ENCODE measurements at regions not wholly inside any gene's neighbourhood (a gene's known extent, or its start where the extent isn't known, plus 50 kb on each side); places are given as distances from the start of the nearest gene placed in this dataset.
"Not testable (repeated sequence)": the region's sequence is repeated elsewhere in the genome, so short reads cannot be mapped to it uniquely, and the experiment has no call there.

- no peak overlapping the region for H3K4me3 Mint-ChIP-seq
- H3K4me1 Mint-ChIP-seq = no peaks in the 10 kb centered on the region
- POLR2A ChIA-PET = no interaction called here
- H3K27me3 ChIP-seq (ENCODE audit: control insufficient read depth in 2 of 2, insufficient read depth in 2 of 2, low read length in 2 of 2) = no peaks in the 10 kb centered on the region
- H3K27ac ChIP-seq (ENCODE audit: low read depth, low read length) = no peak overlapping the region
- no peaks in the 10 kb centered on the region for H3K36me3 ChIP-seq (ENCODE audit: control insufficient read depth in 2 of 3, insufficient read depth in 3 of 3, low read length in 3 of 3)
- no peak overlapping the region for H3K4me3 ChIP-seq (ENCODE audit: low read length)
- peaks cover 0 to 4% (median 0%) of the 10 kb centered on the region in 5 donors for H3K36me3 Mint-ChIP-seq
- no peaks in the 10 kb centered on the region for H3K9me3 ChIP-seq (ENCODE audit: control insufficient read depth in 2 of 3, low read length in 3 of 3)
- H3K27ac Mint-ChIP-seq = no peak overlapping the region
- DNase-seq = no peak
- CTCF ChIA-PET = no interaction called here
- ATAC-seq = no peak
- H3K4me1 ChIP-seq (ENCODE audit: control insufficient read depth in 2 of 2, insufficient read depth in 2 of 2, low read length in 2 of 2) = no peaks in the 10 kb centered on the region
- intact Hi-C loops (cut with micrococcal nuclease) = no loop called here
- peaks cover 0 to 25% (median 5%) of the 10 kb centered on the region in 11 donors for H3K9me3 Mint-ChIP-seq
- H3K27me3 Mint-ChIP-seq = peaks cover 0 to 23% (median 10%) of the 10 kb centered on the region in 5 donors
Measured at GRCh38 chr5:110977915-110978314, 93.6 kb upstream of the TSLP start.

- H3K36me3 Mint-ChIP-seq; DNase-seq; H3K27me3 ChIP-seq (ENCODE audit: control insufficient read depth in 2 of 2, insufficient read depth in 2 of 2, low read length in 2 of 2); H3K4me1 ChIP-seq (ENCODE audit: control insufficient read depth in 2 of 2, insufficient read depth in 2 of 2, low read length in 2 of 2); CTCF ChIA-PET; H3K4me3 Mint-ChIP-seq; ATAC-seq; intact Hi-C loops (cut with micrococcal nuclease); H3K9me3 ChIP-seq (ENCODE audit: control insufficient read depth in 2 of 3, low read length in 3 of 3); H3K27ac ChIP-seq (ENCODE audit: low read depth, low read length); POLR2A ChIA-PET; H3K4me1 Mint-ChIP-seq; H3K36me3 ChIP-seq (ENCODE audit: control insufficient read depth in 2 of 3, insufficient read depth in 3 of 3, low read length in 3 of 3); H3K4me3 ChIP-seq (ENCODE audit: low read length); H3K27ac Mint-ChIP-seq: not testable (repeated sequence)
- H3K27me3 Mint-ChIP-seq = peaks cover 0 to 15% (median 7%) of the 10 kb centered on the region in 5 donors
- H3K9me3 Mint-ChIP-seq = peaks cover 5 to 36% (median 9%) of the 10 kb centered on the region in 11 donors
Measured at GRCh38 chr5:110985882-110986281, 85.6 kb upstream of the TSLP start.

DNA sequence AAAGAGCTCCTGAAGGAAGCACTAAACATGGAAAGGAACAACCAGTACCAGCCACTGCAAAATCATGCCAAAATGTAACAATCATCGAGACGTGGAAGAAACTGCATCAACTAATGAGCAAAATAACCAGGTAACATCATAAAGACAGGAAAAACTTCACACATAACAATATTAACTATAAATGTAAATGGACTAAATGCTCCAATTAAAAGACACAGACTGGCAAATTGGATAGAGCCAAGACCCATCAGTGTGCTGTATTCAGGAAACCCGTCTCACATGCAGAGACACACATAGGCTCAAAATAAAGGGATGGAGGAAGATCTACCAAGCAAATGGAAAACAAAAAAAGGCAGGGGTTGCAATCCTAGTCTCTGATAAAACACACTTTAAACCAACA, 83.9 kb upstream of the TSLP start:
- H3K27ac Mint-ChIP-seq; H3K4me1 ChIP-seq (ENCODE audit: control insufficient read depth in 2 of 2, insufficient read depth in 2 of 2, low read length in 2 of 2); H3K4me3 ChIP-seq (ENCODE audit: low read length); H3K4me1 Mint-ChIP-seq; POLR2A ChIA-PET; H3K27ac ChIP-seq (ENCODE audit: low read depth, low read length); H3K4me3 Mint-ChIP-seq; H3K27me3 ChIP-seq (ENCODE audit: control insufficient read depth in 2 of 2, insufficient read depth in 2 of 2, low read length in 2 of 2); H3K36me3 ChIP-seq (ENCODE audit: control insufficient read depth in 2 of 3, insufficient read depth in 3 of 3, low read length in 3 of 3); H3K36me3 Mint-ChIP-seq; DNase-seq; H3K27me3 Mint-ChIP-seq; H3K9me3 ChIP-seq (ENCODE audit: control insufficient read depth in 2 of 3, low read length in 3 of 3); ATAC-seq; intact Hi-C loops (cut with micrococcal nuclease); CTCF ChIA-PET: not testable (repeated sequence)
- peaks cover 8 to 45% (median 12%) of the 10 kb centered on the region in 11 donors for H3K9me3 Mint-ChIP-seq

DNA sequence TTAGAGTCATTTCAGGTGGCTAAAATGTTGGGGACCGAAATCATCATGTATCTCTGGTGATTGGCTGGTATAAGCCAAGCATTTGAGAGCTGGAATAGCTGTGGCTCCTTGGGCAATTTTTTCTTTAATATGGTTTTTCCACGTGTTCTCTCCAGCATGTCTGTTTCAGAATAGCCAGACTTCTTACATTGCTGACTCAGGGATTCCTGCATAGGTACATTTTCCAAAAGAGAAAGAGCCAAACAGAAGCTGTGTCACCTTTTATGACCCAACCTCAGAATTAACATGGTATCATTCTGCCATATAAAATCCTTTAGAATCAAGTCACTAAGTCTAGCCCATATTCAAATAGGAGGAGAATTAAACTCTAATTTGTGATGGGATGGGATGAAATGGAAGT, 74.8 kb upstream of the TSLP start:
- no peak overlapping the region for H3K27ac Mint-ChIP-seq

DNA sequence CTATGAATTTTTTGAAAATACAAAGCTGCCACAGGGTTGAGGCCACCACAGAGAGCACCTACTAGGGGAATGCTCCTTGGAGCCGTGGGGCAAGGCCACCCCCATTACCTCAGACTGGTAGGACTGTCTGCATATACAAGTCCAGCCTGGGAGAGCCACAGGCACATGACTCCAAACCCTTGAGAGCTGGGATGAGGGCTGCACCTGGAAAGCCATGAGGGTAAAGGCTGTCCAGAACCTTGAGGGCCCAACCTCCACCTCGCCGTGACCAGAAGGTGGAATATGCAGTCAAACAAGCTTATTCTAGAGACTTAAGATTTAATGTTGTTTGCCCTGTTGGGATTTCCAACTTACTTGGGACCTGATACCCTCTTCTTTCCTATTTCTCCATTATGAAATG, 69.5 kb upstream of the TSLP start:
- POLR2A ChIA-PET = no interaction called here
- Mint-ChIP-seq H3K9me3 (peaks cover 0 to 8% (median 0%) of the 10 kb centered on the region in 11 donors), H3K27ac (no peak overlapping the region), H3K36me3 (no peaks in the 10 kb centered on the region), H3K4me1 (no peaks in the 10 kb centered on the region), H3K4me3 (no peak overlapping the region), H3K27me3 (peaks cover 0 to 23% (median 6%) of the 10 kb centered on the region in 5 donors)
- Histone ChIP-seq H3K9me3 (ENCODE audit: control insufficient read depth in 2 of 3, low read length in 3 of 3) (no peaks in the 10 kb centered on the region), H3K27me3 (ENCODE audit: control insufficient read depth in 2 of 2, insufficient read depth in 2 of 2, low read length in 2 of 2) (no peaks in the 10 kb centered on the region), H3K36me3 (ENCODE audit: control insufficient read depth in 2 of 3, insufficient read depth in 3 of 3, low read length in 3 of 3) (no peaks in the 10 kb centered on the region), H3K4me3 (ENCODE audit: low read length) (no peak overlapping the region), H3K4me1 (ENCODE audit: control insufficient read depth in 2 of 2, insufficient read depth in 2 of 2, low read length in 2 of 2) (no peaks in the 10 kb centered on the region), H3K27ac (ENCODE audit: low read depth, low read length) (no peak overlapping the region)
- intact Hi-C loops (cut with micrococcal nuclease) = no loop called here
- DNase-seq (no peak), ATAC-seq (no peak)
- CTCF ChIA-PET = no interaction called here

More for the DNA sequence above, 74.8 kb upstream of the TSLP start:
- ChIA-PET POLR2A (no interaction called here), CTCF (no interaction called here)
- no peak overlapping the region for H3K4me3 Mint-ChIP-seq
- no peaks in the 10 kb centered on the region for H3K27me3 ChIP-seq (ENCODE audit: control insufficient read depth in 2 of 2, insufficient read depth in 2 of 2, low read length in 2 of 2)
- no peaks in the 10 kb centered on the region for H3K36me3 ChIP-seq (ENCODE audit: control insufficient read depth in 2 of 3, insufficient read depth in 3 of 3, low read length in 3 of 3)
- H3K27ac ChIP-seq (ENCODE audit: low read depth, low read length) = no peak overlapping the region
- peaks cover 0 to 17% (median 4%) of the 10 kb centered on the region in 11 donors for H3K9me3 Mint-ChIP-seq
- no peak overlapping the region for H3K4me3 ChIP-seq (ENCODE audit: low read length)
- DNase-seq = no peak
- no peaks in the 10 kb centered on the region for H3K36me3 Mint-ChIP-seq
- H3K27me3 Mint-ChIP-seq = peaks cover 0 to 16% (median 6%) of the 10 kb centered on the region in 5 donors
- intact Hi-C loops (cut with micrococcal nuclease) = no loop called here
- H3K4me1 ChIP-seq (ENCODE audit: control insufficient read depth in 2 of 2, insufficient read depth in 2 of 2, low read length in 2 of 2) = no peaks in the 10 kb centered on the region
- H3K9me3 ChIP-seq (ENCODE audit: control insufficient read depth in 2 of 3, low read length in 3 of 3) = no peaks in the 10 kb centered on the region
- no peak for ATAC-seq
- H3K4me1 Mint-ChIP-seq = no peaks in the 10 kb centered on the region

DNA sequence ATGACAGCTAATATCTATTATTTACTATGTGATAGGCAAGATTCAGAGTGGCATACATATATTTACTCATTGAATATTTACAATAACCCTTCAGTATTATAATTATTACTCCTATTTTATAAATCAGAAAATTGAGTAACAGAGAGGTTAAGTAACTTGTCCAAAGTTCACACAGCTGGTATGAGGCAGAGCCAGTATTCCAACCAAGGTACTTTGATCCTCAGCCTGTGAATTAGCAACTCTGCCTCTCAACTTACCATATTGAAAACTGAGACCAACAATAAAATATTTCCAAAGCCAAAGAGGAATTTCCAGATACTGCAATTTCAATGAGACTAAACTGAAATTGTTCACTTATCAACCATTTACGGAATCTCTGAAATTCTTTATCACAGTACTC, 67.9 kb upstream of the TSLP start:
- ChIA-PET CTCF (no interaction called here), POLR2A (no interaction called here)
- ATAC-seq (no peak), DNase-seq (no peak)
- Histone ChIP-seq H3K4me3 (ENCODE audit: low read length) (no peak overlapping the region), H3K9me3 (ENCODE audit: control insufficient read depth in 2 of 3, low read length in 3 of 3) (no peaks in the 10 kb centered on the region), H3K27me3 (ENCODE audit: control insufficient read depth in 2 of 2, insufficient read depth in 2 of 2, low read length in 2 of 2) (no peaks in the 10 kb centered on the region), H3K4me1 (ENCODE audit: control insufficient read depth in 2 of 2, insufficient read depth in 2 of 2, low read length in 2 of 2) (no peaks in the 10 kb centered on the region), H3K27ac (ENCODE audit: low read depth, low read length) (no peak overlapping the region), H3K36me3 (ENCODE audit: control insufficient read depth in 2 of 3, insufficient read depth in 3 of 3, low read length in 3 of 3) (no peaks in the 10 kb centered on the region)
- Mint-ChIP-seq H3K9me3 (peaks cover 0 to 8% (median 0%) of the 10 kb centered on the region in 11 donors), H3K27ac (no peak overlapping the region), H3K27me3 (peaks cover 0 to 23% (median 10%) of the 10 kb centered on the region in 5 donors), H3K4me1 (no peaks in the 10 kb centered on the region), H3K36me3 (no peaks in the 10 kb centered on the region), H3K4me3 (no peak overlapping the region)
- intact Hi-C loops (cut with micrococcal nuclease) = no loop called here

DNA sequence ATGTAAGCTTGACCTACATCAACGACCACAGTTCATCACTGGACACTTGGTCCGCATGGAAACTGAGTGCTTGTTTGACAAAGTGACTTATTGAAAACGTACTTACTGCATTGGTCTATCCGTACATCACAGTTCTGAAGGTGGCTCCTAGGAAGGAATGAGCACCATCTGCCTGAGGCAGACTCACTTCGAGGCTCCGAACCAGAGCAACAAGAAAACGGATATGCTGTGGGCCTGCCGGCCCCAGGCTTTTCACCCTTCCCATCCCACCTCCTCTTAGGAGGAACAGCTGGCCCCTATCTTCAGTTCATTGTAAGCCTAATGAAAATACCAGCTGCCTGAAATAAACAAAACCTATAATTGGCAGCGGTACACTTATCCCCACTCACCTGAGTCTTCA, 67.2 kb upstream of the TSLP start:
- H3K4me3 Mint-ChIP-seq = no peak overlapping the region
- Histone ChIP-seq H3K27me3 (ENCODE audit: control insufficient read depth in 2 of 2, insufficient read depth in 2 of 2, low read length in 2 of 2) (no peaks in the 10 kb centered on the region), H3K4me1 (ENCODE audit: control insufficient read depth in 2 of 2, insufficient read depth in 2 of 2, low read length in 2 of 2) (no peaks in the 10 kb centered on the region), H3K4me3 (ENCODE audit: low read length) (no peak overlapping the region), H3K36me3 (ENCODE audit: control insufficient read depth in 2 of 3, insufficient read depth in 3 of 3, low read length in 3 of 3) (no peaks in the 10 kb centered on the region), H3K27ac (ENCODE audit: low read depth, low read length) (no peak overlapping the region), H3K9me3 (ENCODE audit: control insufficient read depth in 2 of 3, low read length in 3 of 3) (no peaks in the 10 kb centered on the region)
- ATAC-seq (no peak), DNase-seq (no peak)
- H3K36me3 Mint-ChIP-seq = peaks cover 0 to 6% (median 0%) of the 10 kb centered on the region in 5 donors
- no peak overlapping the region for H3K27ac Mint-ChIP-seq
- peaks cover 0 to 14% (median 4%) of the 10 kb centered on the region in 11 donors for H3K9me3 Mint-ChIP-seq
- intact Hi-C loops (cut with micrococcal nuclease) = no loop called here
- CTCF ChIA-PET = no interaction called here
- no peaks in the 10 kb centered on the region for H3K4me1 Mint-ChIP-seq
- POLR2A ChIA-PET = no interaction called here
- H3K27me3 Mint-ChIP-seq = peaks cover 0 to 26% (median 15%) of the 10 kb centered on the region in 5 donors

Data from naive thymus-derived CD4-positive, alpha-beta T cell (primary cell).